ENCODE measurements at regions not wholly inside any gene's neighbourhood (a gene's known extent, or its start where the extent isn't known, plus 50 kb on each side); places are given as distances from the start of the nearest gene placed in this dataset.
A peak's percentile ranks its signal among the peaks of the same experiment; 100 is the strongest.

DNA sequence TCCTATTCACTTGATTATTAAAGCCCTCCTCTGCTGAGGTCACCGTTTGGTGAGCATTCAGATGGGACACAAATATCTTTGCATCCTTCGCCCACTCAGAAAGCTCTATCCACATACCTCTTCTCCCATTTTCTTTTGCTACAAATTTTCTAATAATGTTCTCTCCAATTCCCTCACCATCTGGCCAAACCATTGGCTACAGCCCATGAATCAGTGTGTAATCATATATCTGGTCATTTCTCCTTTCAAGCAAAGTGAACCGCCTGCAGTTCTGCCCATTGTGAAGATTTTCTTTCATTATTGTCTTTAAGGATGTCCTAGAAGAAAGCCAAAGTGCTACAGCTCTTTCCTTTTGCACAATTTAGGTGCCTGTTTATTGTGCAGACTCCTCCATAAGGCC is 54.2 kb upstream of the DAPK1 start:
- Histone ChIP-seq H3K36me3 (no peaks in the 10 kb centered on the region), H3K4me3 (no peak overlapping the region), H3K27ac (no peak overlapping the region), H3K9me3 (replicated peaks) (no peaks in the 10 kb centered on the region), H3K4me1 (no peaks in the 10 kb centered on the region), H3K27me3 (no peaks in the 10 kb centered on the region)
- DNase-seq, result no peak

DNA sequence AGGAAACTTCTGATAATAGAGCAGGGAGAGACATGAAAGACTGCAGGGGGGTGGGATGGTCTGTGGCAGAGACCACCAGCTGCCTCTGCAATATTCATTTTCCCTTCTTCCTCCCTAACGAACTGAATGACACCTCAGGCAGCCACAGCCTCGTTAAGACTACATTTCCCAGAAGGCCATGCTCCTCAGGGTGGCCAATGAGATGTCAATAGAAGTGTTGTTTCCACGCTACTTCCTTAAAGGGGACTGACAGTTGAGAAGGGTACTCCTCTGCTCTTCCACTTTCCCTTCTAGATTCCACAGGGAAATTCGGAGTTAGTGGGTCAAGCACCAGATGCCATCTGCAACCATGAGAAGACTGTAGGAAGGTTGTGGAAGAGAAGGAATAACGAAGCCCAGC is 52.0 kb upstream of the DAPK1 start:
- Histone ChIP-seq H3K4me3 (peak overlapping the region; percentile 28), H3K36me3 (no peaks in the 10 kb centered on the region), H3K27ac (no peak overlapping the region), H3K9me3 (replicated peaks) (no peaks in the 10 kb centered on the region), H3K27me3 (no peaks in the 10 kb centered on the region), H3K4me1 (no peaks in the 10 kb centered on the region)
- DNase-seq, result peak; percentile 17 to 65

DNA sequence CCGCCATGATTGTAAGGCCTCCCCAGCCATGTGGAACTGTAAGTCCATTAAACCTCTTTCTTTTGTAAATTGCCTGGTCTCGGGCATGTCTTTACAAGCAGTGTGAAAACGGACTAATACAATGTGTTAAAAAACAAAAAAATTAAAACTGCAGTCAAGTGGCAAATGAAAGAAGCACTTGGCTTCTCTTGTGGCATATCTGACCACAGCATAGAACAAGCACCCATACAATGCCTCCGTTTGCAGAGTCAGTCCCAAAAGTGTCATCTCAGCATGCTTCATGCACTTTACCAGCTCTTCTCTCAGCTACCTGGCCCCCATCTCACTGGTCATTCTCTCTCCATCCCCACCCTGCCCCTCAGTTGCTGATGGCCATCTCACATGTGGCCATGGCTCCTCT is 51.1 kb upstream of the DAPK1 start:
- Histone ChIP-seq H3K27me3 (no peaks in the 10 kb centered on the region), H3K4me3 (no peak overlapping the region), H3K9me3 (replicated peaks) (no peaks in the 10 kb centered on the region), H3K4me1 (no peaks in the 10 kb centered on the region), H3K27ac (no peak overlapping the region), H3K36me3 (no peaks in the 10 kb centered on the region)
- no peak for DNase-seq

DNA sequence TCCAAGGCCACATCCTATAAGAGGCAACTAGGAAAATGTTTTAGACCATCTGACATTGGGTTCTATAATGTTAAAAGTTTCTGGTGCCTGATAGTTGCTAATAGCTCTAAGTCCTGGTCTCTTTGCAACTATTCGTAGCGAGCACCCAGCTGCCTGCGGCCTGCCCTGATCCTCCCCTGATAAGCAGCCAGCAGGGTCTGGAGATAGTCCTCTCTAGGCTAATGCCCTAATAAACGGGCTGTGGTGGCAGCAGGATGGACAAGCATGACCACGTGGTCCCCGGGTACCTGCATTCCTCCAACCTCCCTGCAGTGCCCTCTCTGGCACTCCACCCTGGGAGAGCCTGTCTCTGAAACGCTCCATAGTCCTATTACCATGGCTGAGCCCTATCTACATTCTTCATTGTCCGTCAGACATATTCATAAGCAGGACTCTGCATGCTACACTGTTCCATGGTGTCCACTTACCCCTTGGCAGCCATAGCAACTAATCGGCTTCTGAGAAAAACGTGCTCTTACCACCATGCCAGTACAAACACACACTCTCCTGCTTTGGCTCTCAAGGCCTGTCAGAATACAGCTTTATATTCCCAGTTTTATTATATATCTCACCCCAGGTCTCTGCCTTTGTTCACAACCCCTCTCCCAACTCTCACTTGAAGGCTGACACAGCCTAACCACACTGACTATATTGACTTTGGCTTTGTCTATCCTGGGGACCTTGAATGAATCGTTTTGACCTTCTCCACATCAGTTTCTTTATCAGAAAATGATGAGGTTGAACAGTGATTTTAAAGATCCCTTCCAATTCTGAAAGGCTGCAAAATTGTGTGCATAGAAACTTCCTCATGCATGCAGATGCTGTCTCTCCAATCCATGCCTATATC is 49.9 kb upstream of the DAPK1 start:
- H3K4me3 ChIP-seq, result no peak overlapping the region
- H3K9me3 ChIP-seq (replicated peaks), result no peaks in the 10 kb centered on the region; the same call in 1 of the 2 replicates
- H3K36me3 ChIP-seq, result no peaks in the 10 kb centered on the region
- H3K27me3 ChIP-seq, result no peaks in the 10 kb centered on the region
- H3K4me1 ChIP-seq, result no peaks in the 10 kb centered on the region
- no peak overlapping the region for H3K27ac ChIP-seq
- DNase-seq, result peak in 1 of 2 experiments; percentile 10
